HEK293 (cell line): ENCODE measurements at regions not wholly inside any gene's neighbourhood (a gene's known extent, or its start where the extent isn't known, plus 50 kb on each side); places are given as distances from the start of the nearest gene placed in this dataset.

ENCODE experiments used
- ZNF133 ChIP-seq: fragments of 450-650 bp; formaldehyde crosslinking; IDR thresholded peaks from 2 replicates; pipeline ENCODE4 v1.5.1; 2016; ENCODE audit warnings: missing biosample characterization, missing genetic modification characterization
- ZNF184 ChIP-seq: fragments of 450-650 bp; IDR thresholded peaks from 2 replicates; pipeline ENCODE4 v1.5.1; 2018; ENCODE audit warnings: missing biosample characterization, mild to moderate bottlenecking, missing genetic modification characterization
- ZNF555 ChIP-seq: fragments of 450-650 bp; formaldehyde crosslinking; conservative IDR thresholded peaks from 2 replicates; pipeline ENCODE4 v1.5.1; 2017; ENCODE audit warnings: missing biosample characterization, mild to moderate bottlenecking, missing genetic modification characterization, inconsistent platforms
- ZNF777 ChIP-seq: fragments of 450-650 bp; formaldehyde crosslinking; IDR thresholded peaks from 2 replicates; pipeline ENCODE4 v1.5.1; 2017; ENCODE audit warnings: missing biosample characterization, missing genetic modification characterization, borderline replicate concordance
- TF ChIP-seq, protein P1 (sequence below): fragments of 450-650 bp; formaldehyde crosslinking; IDR thresholded peaks from 2 replicates; pipeline ENCODE4 v1.5.1; 2016; ENCODE audit warnings: missing biosample characterization, missing genetic modification characterization
- TF ChIP-seq, protein P2 (sequence below): fragments of 450-650 bp; formaldehyde crosslinking; IDR thresholded peaks from 2 replicates; pipeline ENCODE4 v1.5.1; 2016; ENCODE audit warnings: missing biosample characterization, missing genetic modification characterization

DNA sequence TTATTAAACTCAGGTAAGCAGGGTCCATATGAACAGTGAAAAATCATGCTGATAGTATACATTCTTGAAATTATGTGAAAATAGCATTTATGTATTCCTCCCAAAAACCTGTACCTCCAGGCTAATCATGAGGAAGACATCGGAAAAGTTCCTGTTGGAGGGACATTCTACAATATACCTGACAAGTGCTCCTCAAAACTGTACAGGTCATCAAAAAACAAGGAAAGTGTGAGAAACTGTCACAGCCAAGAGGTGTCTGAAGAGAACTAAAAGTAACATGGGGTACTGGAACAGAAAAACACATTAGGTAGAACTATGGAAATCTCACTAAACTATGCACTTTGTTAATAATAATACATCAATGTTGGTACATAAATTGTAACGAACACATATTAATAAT, 326.7 kb downstream of the CRPPA start:
- TF ChIP-seq ZNF184 (tag by site-specific recombination) (no peak), ZNF133 (tag by site-specific recombination) (no peak), ZNF777 (tag by site-specific recombination) (no peak), ZNF555 (tag by site-specific recombination) (no peak)
- TF ChIP-seq, protein P1, sequence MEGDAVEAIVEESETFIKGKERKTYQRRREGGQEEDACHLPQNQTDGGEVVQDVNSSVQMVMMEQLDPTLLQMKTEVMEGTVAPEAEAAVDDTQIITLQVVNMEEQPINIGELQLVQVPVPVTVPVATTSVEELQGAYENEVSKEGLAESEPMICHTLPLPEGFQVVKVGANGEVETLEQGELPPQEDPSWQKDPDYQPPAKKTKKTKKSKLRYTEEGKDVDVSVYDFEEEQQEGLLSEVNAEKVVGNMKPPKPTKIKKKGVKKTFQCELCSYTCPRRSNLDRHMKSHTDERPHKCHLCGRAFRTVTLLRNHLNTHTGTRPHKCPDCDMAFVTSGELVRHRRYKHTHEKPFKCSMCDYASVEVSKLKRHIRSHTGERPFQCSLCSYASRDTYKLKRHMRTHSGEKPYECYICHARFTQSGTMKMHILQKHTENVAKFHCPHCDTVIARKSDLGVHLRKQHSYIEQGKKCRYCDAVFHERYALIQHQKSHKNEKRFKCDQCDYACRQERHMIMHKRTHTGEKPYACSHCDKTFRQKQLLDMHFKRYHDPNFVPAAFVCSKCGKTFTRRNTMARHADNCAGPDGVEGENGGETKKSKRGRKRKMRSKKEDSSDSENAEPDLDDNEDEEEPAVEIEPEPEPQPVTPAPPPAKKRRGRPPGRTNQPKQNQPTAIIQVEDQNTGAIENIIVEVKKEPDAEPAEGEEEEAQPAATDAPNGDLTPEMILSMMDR (tag by site-specific recombination): no peak
- TF ChIP-seq, protein P2, sequence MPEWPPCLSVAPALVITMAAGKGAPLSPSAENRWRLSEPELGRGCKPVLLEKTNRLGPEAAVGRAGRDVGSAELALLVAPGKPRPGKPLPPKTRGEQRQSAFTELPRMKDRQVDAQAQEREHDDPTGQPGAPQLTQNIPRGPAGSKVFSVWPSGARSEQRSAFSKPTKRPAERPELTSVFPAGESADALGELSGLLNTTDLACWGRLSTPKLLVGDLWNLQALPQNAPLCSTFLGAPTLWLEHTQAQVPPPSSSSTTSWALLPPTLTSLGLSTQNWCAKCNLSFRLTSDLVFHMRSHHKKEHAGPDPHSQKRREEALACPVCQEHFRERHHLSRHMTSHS: no peak
